Pancreas (tissue), 10 donors: ENCODE measurements at regions not wholly inside any gene's neighbourhood (a gene's known extent, or its start where the extent isn't known, plus 50 kb on each side); places are given as distances from the start of the nearest gene placed in this dataset.
"Not testable (repeated sequence)": the region's sequence is repeated elsewhere in the genome, so short reads cannot be mapped to it uniquely, and the experiment has no call there.

Source experiments
- ATAC-seq, 4 donors: fragments of 200-7000 bp; cut with Tn5 transposase; one replicate each; pipeline versions ENCODE4 v1.8.0 to v1.9.1; 2020; ENCODE audit warnings: mild to moderate bottlenecking in 4 of 4, moderate library complexity in 4 of 4
- DNase-seq, 6 donors: peaks; one replicate each; pipeline ENCODE4 v3.0.0-alpha.2; 2020
- FAIRE-seq: peaks from 2 replicates; lab custom pipeline; 2012; peaks lifted over from hg19 to GRCh38; lab: Jason Lieb, UNC
- H3K27ac ChIP-seq, 4 donors: fragments of 200-600 bp; sonication (generic); 1 replicate in 3 of 4; 2 replicates in 1 of 4; pipeline versions ENCODE4 v1.5.0 to v1.8.0; 2020
- H3K27me3 ChIP-seq, 4 donors: fragments of 200-600 bp; one replicate each; pipeline ENCODE4 v1.8.0; 2021
- H3K36me3 ChIP-seq, 3 donors: fragments of 200-600 bp; sonication (generic) in 1 of 3; one replicate each; pipeline versions ENCODE4 v1.5.0 to v1.8.0; 2020 to 2021
- H3K4me1 ChIP-seq, 3 donors: fragments of 200-600 bp; one replicate each; pipeline ENCODE4 v1.8.0; 2021
- H3K4me3 ChIP-seq, 4 donors: fragments of 200-600 bp; sonication (generic) in 2 of 4; one replicate each; pipeline versions ENCODE4 v1.5.0 to v1.8.0; 2020 to 2021
- H3K9me3 ChIP-seq, 4 donors: fragments of 200-600 bp; one replicate each; pipeline ENCODE4 v1.8.0; 2021
- WGBS, 2 donors: extraction: QIAGEN DNeasy Blood & Tissue Kit; methylation state at CpG; one replicate each; pipeline ENCODE4 v1.1.7; 2013; 5-methylcytosine and 5-hydroxymethylcytosine counted together
- intact Hi-C, 3 donors: fragments of 100-400 bp; cut with DNase I; formaldehyde crosslinking; loops; one replicate each; pipeline versions ENCODE4 v1.11.1 to v1.14.2; 2022
- TF ChIP-seq, protein P1 (sequence below), 4 donors: fragments of 200-600 bp; sonication (generic) in 3 of 4; IDR thresholded peaks; one replicate each; pipeline versions ENCODE4 v1.5.0 to v1.8.0; 2021; ENCODE audit warnings: antibody characterized with exemption in 4 of 4
- donor health status: healthy with polysubstance abuse.
- donor health status: DM: no; HTN: no; CAD: no; lungs with moderate emphysema.
- donor health status: DM: no; HTN: no; CAD: no.
- donor health status: control.
- donor health status: control.
- donor health status: Bipolar disorder and iron deficiency.
- donor health status: DM: yes; HTN: yes; CAD: no.
- donor health status: DM: no; HTN: no; CAD: no.
- donor health status: DM: no; HTN: no; CAD: no.
- donor health status: DM: yes; HTN: yes; CAD: no.

- no peak for ATAC-seq
Observed at GRCh38 chrX:551306-551705, 79.3 kb upstream of the SHOX start.

GRCh38 chrX:552496-552895 lies 78.1 kb upstream of the SHOX start:
- FAIRE-seq (no peak), ATAC-seq (no peak), DNase-seq (no peak)
- H3K4me1 ChIP-seq = no peaks in the 10 kb centered on the region
- no peak overlapping the region for H3K4me3 ChIP-seq
- WGBS, 2 donors = 82 to 90% methylated on average over 17 of the region's 17 CpGs
- H3K9me3 ChIP-seq = no peaks in the 10 kb centered on the region
- TF ChIP-seq, protein P1, sequence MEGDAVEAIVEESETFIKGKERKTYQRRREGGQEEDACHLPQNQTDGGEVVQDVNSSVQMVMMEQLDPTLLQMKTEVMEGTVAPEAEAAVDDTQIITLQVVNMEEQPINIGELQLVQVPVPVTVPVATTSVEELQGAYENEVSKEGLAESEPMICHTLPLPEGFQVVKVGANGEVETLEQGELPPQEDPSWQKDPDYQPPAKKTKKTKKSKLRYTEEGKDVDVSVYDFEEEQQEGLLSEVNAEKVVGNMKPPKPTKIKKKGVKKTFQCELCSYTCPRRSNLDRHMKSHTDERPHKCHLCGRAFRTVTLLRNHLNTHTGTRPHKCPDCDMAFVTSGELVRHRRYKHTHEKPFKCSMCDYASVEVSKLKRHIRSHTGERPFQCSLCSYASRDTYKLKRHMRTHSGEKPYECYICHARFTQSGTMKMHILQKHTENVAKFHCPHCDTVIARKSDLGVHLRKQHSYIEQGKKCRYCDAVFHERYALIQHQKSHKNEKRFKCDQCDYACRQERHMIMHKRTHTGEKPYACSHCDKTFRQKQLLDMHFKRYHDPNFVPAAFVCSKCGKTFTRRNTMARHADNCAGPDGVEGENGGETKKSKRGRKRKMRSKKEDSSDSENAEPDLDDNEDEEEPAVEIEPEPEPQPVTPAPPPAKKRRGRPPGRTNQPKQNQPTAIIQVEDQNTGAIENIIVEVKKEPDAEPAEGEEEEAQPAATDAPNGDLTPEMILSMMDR (IDR thresholded peaks at IDR 0.05) = no peak
- intact Hi-C loops = no loop called here
- H3K36me3 ChIP-seq = no peaks in the 10 kb centered on the region
- H3K27ac ChIP-seq = no peak overlapping the region
- no peaks in the 10 kb centered on the region for H3K27me3 ChIP-seq

More at GRCh38 chrX:551306-551705, 79.3 kb upstream of the SHOX start:
- FAIRE-seq (no peak), DNase-seq (no peak)
- no peaks in the 10 kb centered on the region for H3K9me3 ChIP-seq
- H3K27me3 ChIP-seq = no peaks in the 10 kb centered on the region
- TF ChIP-seq, protein P1 (IDR thresholded peaks at IDR 0.05) = no peak
- intact Hi-C loops = no loop called here
- no peaks in the 10 kb centered on the region for H3K36me3 ChIP-seq
- H3K27ac ChIP-seq = no peak overlapping the region
- H3K4me3 ChIP-seq = no peak overlapping the region
- 31 to 34% methylated on average over 2 of the region's 2 CpGs for WGBS, 2 donors
- H3K4me1 ChIP-seq = no peaks in the 10 kb centered on the region

GRCh38 chrX:554271-554670 lies 76.3 kb upstream of the SHOX start:
- 74 to 83% methylated on average over 21 of the region's 21 CpGs for WGBS, 2 donors
- H3K27ac ChIP-seq = no peak overlapping the region
- H3K4me3 ChIP-seq = no peak overlapping the region
- FAIRE-seq = no peak
- DNase-seq = no peak
- H3K27me3 ChIP-seq = no peaks in the 10 kb centered on the region
- H3K9me3 ChIP-seq = no peaks in the 10 kb centered on the region
- H3K36me3 ChIP-seq = no peaks in the 10 kb centered on the region
- intact Hi-C loops = no loop called here
- no peaks in the 10 kb centered on the region for H3K4me1 ChIP-seq
- TF ChIP-seq, protein P1 (IDR thresholded peaks at IDR 0.05) = no peak
- no peak for ATAC-seq

DNA sequence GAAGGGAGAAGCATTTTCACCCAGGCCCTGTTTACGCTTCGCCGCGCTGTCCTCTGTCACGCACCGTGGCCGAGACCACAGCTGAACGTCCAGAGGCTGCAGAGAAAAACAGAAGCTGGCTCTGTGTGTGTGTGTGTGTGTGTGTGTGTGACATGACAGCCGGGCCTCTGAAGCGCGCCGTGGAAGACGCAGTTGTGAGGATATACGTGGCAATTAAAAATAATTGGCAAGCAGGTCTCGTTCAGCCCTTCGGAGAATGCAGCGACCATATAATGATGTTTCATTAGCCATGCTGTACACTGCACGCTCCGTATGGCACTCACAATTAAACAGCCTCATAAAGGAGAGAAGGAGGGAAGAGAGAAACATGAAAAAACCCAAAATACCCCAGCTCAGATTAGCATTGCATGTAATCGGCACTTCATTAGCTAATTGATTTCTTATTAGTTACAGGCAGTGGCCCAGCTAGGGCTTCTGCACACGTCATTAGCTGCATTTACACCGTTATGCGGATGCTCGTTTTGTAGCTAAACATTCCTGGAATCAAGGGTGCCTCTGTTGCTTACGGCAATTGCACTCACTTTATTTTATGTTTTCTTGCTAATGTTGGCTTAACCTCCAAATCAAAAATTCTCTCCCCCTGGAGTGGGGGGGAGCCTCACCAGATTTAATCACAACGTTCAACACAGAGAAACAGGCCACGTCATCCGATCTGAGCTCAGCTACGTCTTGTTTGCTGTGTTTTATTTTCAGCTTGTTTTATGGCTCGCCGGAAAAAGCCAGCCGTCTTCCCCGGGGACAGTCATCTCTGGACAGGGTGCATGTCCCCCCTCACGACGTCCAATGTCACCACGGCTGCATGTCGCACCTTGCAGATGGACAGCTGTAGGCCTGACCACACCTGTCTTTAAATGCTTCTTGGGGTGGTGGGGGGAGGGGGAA lies 74.6 kb upstream of the SHOX start:
- H3K27me3 ChIP-seq = no peaks in the 10 kb centered on the region
- H3K27ac ChIP-seq = no peak overlapping the region
- no peaks in the 10 kb centered on the region for H3K9me3 ChIP-seq
- H3K4me1 ChIP-seq = no peaks in the 10 kb centered on the region
- no peak for ATAC-seq
- intact Hi-C loops = no loop called here
- no peak for DNase-seq
- TF ChIP-seq, protein P1 (IDR thresholded peaks at IDR 0.05) = no peak
- no peak overlapping the region for H3K4me3 ChIP-seq
- 76 to 77% methylated on average over 37 of the region's 37 CpGs for WGBS, 2 donors
- FAIRE-seq = no peak
- H3K36me3 ChIP-seq = no peaks in the 10 kb centered on the region

DNA sequence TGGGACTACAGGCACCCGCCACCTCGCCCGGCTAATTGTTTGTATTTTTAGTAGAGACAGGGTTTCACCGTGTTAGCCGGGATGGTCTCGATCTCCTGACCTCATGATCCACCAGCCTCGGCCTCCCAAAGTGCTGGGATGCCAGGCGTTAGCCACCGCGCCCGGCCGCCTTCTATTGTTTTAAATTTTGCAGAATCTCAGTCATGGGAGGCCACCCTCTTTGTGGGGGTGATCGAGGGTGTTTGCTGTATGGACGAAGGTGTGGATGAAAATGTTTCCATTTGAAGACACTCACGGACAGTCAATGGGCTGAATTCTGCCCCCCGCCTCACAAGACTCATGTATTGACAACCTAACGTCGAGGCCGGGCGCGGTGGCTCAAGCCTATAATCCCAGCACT lies 73.0 kb upstream of the SHOX start:
- H3K9me3 ChIP-seq, ATAC-seq, H3K27ac ChIP-seq, H3K4me1 ChIP-seq, H3K4me3 ChIP-seq, FAIRE-seq, H3K27me3 ChIP-seq, H3K36me3 ChIP-seq, DNase-seq, intact Hi-C loops: not testable (repeated sequence)
- WGBS, 2 donors = 79 to 89% methylated on average over 21 of the region's 21 CpGs

DNA sequence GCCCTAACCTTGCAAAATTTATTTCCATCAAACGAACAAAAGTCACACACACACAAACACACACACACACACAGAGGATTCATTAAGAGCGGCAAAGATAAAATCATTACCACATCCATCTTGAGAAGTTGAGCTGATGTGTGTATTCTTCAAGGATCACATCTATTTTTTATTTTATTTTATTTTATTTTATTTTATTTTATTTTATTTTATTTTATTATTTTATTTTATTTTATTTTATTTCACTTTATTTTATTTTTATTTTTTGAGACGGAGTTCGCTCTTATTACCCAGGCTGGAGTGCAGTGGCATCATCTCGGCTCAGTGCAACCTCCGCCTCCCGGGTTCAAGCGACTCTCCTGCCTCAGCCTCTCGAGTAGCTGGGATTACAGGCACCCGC lies 71.3 kb upstream of the SHOX start:
- H3K4me1 ChIP-seq, ATAC-seq, FAIRE-seq, H3K9me3 ChIP-seq, H3K27ac ChIP-seq, DNase-seq, intact Hi-C loops, H3K36me3 ChIP-seq, H3K27me3 ChIP-seq, H3K4me3 ChIP-seq: not testable (repeated sequence)
- WGBS, 2 donors = 81 to 85% methylated on average over 10 of the region's 10 CpGs
